Astrocyte (in vitro differentiated cells and primary cell): ENCODE measurements at regions not wholly inside any gene's neighbourhood (a gene's known extent, or its start where the extent isn't known, plus 50 kb on each side); places are given as distances from the start of the nearest gene placed in this dataset.

Experiments used
- CTCF ChIP-seq: IDR thresholded peaks from 2 replicates; pipeline ENCODE4 v1.5.1; 2011; ENCODE audit warnings: low read depth, mild to moderate bottlenecking, inconsistent platforms, low read length, moderate library complexity; ENCODE audit not compliant: insufficient read depth
- EZH2 ChIP-seq: IDR thresholded peaks from 2 replicates; pipeline ENCODE4 v1.6.1; 2012; ENCODE audit warnings: mild to moderate bottlenecking, low read length, inconsistent platforms; ENCODE audit not compliant: insufficient read depth

GRCh38 chr18:73735836-73736235, 411.8 kb downstream of the FBXO15 start:
- no peak for TF ChIP-seq CTCF
- no peak for TF ChIP-seq EZH2
